Testis (tissue), 2 donors: ENCODE measurements at regions not wholly inside any gene's neighbourhood (a gene's known extent, or its start where the extent isn't known, plus 50 kb on each side); places are given as distances from the start of the nearest gene placed in this dataset.

Experiments
- POLR2A ChIP-seq: fragments of 450-650 bp; IDR thresholded peaks from one replicate; pipeline ENCODE4 v1.6.1; 2017; ENCODE audit warnings: antibody characterized with exemption, mild to moderate bottlenecking, moderate library complexity
- TF ChIP-seq, protein P1 (sequence below), 3 experiments: fragments of 450-650 bp in 2 of 3; fragments of 200-600 bp in 1 of 3; sonication (generic) in 1 of 3; IDR thresholded peaks; one replicate each; pipeline ENCODE4 v1.5.1; 2016 to 2019; ENCODE audit warnings: antibody characterized with exemption in 3 of 3, mild to moderate bottlenecking in 2 of 3, moderate library complexity in 1 of 3

DNA sequence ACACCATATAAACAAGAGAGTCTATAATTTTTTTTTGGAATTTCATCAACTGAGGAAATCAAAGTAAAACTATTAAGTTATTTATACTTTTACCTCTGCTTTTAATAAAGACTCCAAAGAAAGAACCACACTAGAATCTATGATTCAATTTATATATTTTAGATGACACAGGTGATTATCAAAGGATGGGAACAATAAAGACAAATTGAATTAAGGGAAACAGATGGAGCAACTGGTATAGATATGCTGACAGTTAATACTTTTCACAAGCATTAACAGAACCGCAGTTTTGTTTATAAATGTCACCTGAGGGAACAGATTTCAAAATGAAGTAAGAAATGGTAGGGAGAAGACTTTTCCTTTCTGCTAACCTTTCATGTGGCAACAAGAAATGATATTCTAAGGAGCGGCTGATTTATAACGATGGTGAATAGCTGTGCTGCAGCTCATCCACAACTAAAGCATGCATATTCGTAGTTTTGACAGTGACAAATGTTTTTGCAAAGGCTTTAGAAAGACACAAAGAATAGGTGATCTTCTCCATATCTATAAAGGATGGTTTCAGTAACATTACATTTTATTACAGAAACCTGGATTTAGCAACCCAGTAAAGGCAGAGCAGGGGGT is 1502.9 kb upstream of the RAG2 start:
- TF ChIP-seq, protein P1, sequence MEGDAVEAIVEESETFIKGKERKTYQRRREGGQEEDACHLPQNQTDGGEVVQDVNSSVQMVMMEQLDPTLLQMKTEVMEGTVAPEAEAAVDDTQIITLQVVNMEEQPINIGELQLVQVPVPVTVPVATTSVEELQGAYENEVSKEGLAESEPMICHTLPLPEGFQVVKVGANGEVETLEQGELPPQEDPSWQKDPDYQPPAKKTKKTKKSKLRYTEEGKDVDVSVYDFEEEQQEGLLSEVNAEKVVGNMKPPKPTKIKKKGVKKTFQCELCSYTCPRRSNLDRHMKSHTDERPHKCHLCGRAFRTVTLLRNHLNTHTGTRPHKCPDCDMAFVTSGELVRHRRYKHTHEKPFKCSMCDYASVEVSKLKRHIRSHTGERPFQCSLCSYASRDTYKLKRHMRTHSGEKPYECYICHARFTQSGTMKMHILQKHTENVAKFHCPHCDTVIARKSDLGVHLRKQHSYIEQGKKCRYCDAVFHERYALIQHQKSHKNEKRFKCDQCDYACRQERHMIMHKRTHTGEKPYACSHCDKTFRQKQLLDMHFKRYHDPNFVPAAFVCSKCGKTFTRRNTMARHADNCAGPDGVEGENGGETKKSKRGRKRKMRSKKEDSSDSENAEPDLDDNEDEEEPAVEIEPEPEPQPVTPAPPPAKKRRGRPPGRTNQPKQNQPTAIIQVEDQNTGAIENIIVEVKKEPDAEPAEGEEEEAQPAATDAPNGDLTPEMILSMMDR (IDR thresholded peaks at IDR 0.05): no peak
- TF ChIP-seq POLR2A: no peak
